GM13976 (cell line): ENCODE measurements at regions not wholly inside any gene's neighbourhood (a gene's known extent, or its start where the extent isn't known, plus 50 kb on each side); places are given as distances from the start of the nearest gene placed in this dataset.

Experiments
- DNase-seq: peaks from one replicate; pipeline ENCODE4 v3.0.0; 2012; ENCODE audit warnings: low spot score
- CTCF ChIP-seq: IDR thresholded peaks from 2 replicates; pipeline ENCODE4 v1.5.1; 2012; ENCODE audit warnings: borderline replicate concordance, mild to moderate bottlenecking; ENCODE audit not compliant: insufficient read depth; ENCODE audit errors: extremely low read depth, missing control alignments, control extremely low read depth
- in situ Hi-C: fragments of 300-500 bp; cut with MboI; formaldehyde crosslinking; loops from one replicate; pipeline ENCODE4 v1.12.0; 2022; ENCODE audit warnings: low sequenced_read_pairs, mixed read lengths, inconsistent platforms; ENCODE audit not compliant: unreplicated experiment

- no peak for DNase-seq
- in situ Hi-C loops, result no loop called here
- TF ChIP-seq CTCF, result no peak
Observed at GRCh38 chr2:23131066-23131575, 253.9 kb upstream of the KLHL29 start.

GRCh38 chr2:23132000-23132399 lies 253.0 kb upstream of the KLHL29 start:
- in situ Hi-C loops, result no loop called here

DNA sequence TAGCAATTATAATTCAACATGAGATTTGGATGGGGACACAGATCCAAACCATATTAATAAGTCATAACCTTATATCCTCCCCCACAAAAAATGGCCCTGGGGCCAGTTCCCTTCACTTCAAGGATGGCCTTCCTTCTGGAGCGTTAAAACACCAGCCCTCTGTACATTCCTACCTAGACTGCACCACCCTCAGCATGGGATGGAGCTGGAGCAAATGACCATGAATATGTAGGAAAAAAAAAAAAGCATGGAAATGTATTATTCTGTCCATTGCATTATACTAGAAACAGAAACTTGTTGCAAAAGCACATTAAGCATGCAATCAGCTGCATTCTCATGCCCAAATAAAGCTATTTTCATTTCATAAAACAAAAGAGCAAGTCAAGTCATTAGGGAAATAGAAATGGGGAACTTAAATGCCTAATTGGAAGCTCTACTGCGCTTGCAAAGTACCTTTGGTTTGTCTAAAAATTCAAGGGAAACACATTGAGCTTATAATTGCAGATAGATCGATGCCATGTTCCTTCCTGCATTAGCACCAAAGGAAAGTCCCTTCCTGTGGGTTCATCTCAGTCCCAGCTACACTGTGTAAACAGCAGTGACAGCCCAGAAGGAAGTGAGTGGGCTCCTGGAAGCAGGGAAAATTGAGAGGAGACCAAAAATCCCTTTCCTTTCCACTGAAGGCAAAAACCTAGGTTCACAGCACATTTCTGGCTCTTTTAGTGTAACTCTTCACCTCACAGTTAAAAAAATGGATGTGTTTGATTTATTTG lies 252.0 kb upstream of the KLHL29 start:
- TF ChIP-seq CTCF, result no peak
- in situ Hi-C loops, result no loop called here
- no peak for DNase-seq

More at GRCh38 chr2:23132000-23132399, 253.0 kb upstream of the KLHL29 start:
- DNase-seq, result no peak
- TF ChIP-seq CTCF, result no peak

GRCh38 chr2:23134726-23135125 lies 250.3 kb upstream of the KLHL29 start:
- no peak for DNase-seq

DNA sequence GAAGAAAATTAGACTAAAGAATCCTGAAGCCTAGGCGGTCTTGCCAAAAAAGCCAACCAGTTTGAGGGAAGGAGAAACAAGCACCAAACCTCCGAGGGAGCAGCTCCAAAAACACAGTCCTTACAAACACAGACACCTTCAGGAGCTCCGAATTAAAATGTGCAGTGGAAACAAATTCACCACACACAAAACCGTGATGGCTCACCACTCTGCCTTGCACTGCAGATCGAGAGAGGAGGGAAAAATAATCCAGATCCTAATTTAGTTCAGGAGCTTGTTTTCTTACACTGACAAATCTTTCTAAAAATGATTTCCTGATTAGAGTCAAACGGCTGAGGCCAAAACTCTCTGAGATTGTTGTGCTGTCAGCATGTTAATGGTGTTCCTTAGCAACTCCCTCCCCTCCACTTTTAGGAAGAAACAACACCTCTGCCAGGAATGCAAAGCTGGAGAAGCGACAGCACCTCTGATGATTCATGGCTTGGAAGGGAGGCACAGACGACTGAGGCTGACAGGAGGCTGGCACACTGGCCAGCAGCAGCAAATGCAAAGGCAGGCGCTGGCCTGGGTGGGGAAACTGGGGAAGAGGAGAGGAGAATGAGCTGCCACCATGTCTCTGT lies 249.4 kb upstream of the KLHL29 start:
- TF ChIP-seq CTCF, result no peak
- no peak for DNase-seq
- in situ Hi-C loops, result no loop called here

More at GRCh38 chr2:23134726-23135125, 250.3 kb upstream of the KLHL29 start:
- TF ChIP-seq CTCF, result no peak
- in situ Hi-C loops, result no loop called here

DNA sequence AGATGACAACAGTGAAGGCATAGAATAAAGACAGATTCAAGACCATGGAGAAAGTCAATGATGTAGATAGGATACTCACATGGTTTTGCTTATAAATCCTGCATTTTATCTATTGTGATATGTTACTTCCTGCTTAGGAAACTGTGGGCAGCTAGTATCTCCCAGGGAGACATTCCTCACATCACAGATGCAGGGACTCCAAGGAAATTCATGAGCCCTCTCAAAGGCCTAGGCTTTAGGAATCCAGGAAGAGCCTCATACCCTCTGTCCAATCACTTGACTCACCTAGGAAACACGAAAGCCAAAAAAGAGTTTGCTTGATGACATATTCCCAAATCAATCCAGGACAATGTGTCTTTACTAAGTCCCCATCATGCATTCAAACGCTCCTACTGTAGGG lies 247.8 kb upstream of the KLHL29 start:
- no peak for TF ChIP-seq CTCF
- in situ Hi-C loops, result no loop called here
- DNase-seq, result no peak
